H7 (cell line): ENCODE measurements at regions not wholly inside any gene's neighbourhood (a gene's known extent, or its start where the extent isn't known, plus 50 kb on each side); places are given as distances from the start of the nearest gene placed in this dataset.

ENCODE experiments used
- DNase-seq: peaks from one replicate; pipeline ENCODE4 v3.0.0; 2012
- H3K27me3 ChIP-seq: 2 replicates; pipeline ENCODE4 v1.6.0; 2011; ENCODE audit warnings: mild to moderate bottlenecking, low read length; ENCODE audit not compliant: control insufficient read depth, insufficient read depth
- H3K36me3 ChIP-seq: replicated peaks from 2 replicates; pipeline ENCODE4 v1.5.1; 2011; ENCODE audit warnings: low read length; ENCODE audit not compliant: control insufficient read depth, insufficient read depth
- H3K4me3 ChIP-seq: 2 replicates; pipeline ENCODE4 v1.5.1; 2011; ENCODE audit warnings: low read depth, mild to moderate bottlenecking, control low read depth, low read length, moderate library complexity; ENCODE audit not compliant: insufficient read depth

DNA sequence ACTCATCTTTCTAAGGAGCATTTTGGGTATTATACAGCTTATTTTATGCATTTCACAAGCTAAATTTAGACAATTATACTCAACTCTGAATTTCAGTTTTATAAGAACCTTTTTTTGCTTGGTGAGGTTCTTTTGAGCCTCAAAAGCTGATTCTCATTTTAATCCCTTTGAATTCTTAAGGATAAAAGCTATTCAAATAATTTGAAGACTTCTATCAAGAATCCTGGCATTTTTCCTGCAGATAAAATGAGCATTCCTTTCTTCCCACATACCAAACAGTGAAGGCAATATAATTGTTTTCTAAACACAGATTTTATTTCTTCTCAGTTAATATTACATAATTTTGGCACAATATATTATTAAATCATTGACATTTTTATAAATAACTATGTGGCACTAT is 118.4 kb upstream of the GPM6A start:
- DNase-seq, result no peak
- no peaks in the 10 kb centered on the region for H3K27me3 ChIP-seq
- H3K4me3 ChIP-seq, result no peak overlapping the region
- H3K36me3 ChIP-seq, result no peaks in the 10 kb centered on the region

DNA sequence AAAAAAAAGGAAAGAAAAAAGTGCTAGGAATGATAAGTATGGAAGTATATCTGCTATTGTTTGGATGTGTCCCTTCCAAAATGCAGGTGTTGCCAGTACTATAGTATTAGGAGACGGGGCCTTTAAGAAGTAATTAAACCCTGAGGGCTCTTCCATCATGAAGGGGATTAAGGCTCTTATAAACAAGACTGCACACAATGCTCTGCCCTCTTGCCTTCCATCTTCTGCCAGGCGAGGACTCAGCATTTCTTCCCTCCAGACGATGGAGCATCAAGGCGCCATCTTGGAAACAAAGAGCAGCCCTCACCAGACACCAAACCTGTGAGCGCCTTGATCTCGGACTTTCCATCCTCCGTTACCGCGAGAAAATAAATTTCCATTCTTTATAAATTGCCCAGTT is 120.1 kb upstream of the GPM6A start:
- H3K27me3 ChIP-seq, result no peaks in the 10 kb centered on the region
- no peak for DNase-seq
- H3K36me3 ChIP-seq, result no peaks in the 10 kb centered on the region
- no peak overlapping the region for H3K4me3 ChIP-seq

DNA sequence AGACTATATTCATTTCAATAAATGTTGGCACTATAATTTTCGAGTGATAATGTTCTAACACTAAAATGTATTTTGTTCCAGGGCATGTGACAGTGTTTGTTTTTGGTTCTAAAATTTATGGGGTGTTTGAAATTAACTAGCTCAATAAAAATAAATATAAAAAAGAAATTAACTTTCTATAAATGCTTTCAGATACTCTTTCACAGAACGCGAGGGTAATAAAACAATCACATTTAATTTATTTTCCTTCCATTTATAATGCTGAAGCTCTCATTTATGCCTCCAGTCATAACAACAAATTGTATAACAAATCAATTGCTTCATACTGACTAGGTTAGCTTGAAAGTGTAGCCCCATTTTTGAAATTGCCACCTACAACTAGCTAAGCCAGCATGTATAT is 122.4 kb upstream of the GPM6A start:
- Histone ChIP-seq H3K27me3 (no peaks in the 10 kb centered on the region), H3K36me3 (no peaks in the 10 kb centered on the region), H3K4me3 (no peak overlapping the region)
- no peak for DNase-seq

DNA sequence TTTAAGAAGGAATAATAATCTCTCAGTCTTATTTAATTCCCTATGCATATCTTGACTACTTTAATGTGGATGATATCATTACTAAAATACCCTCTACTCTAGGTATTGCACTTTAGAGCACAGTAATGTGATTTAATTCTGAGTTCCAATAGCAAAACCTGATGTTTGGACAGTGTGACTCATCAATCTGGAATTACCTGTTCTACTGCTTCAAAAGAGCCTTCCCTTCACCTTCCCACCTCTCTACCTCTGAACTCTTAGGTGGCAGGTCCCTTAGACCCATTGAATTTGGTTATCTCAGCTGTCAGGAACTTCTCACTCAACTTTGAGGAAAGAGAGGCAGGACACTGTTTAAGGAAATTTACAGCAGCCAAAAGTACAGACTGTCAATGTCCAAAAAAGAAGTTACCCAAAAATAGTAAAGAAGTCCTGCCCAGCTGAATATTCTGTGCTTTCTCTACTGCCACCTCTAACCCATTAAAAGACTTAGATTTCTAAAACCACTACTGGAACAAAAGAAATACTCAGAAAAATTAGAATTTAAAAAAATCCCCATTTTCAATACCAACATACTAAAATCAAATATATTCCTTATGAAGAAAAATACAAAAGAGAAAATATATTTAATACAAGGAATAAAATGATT is 123.1 kb upstream of the GPM6A start:
- DNase-seq, result peak; percentile 8
- Histone ChIP-seq H3K27me3 (no peaks in the 10 kb centered on the region), H3K4me3 (no peak overlapping the region), H3K36me3 (no peaks in the 10 kb centered on the region)

DNA sequence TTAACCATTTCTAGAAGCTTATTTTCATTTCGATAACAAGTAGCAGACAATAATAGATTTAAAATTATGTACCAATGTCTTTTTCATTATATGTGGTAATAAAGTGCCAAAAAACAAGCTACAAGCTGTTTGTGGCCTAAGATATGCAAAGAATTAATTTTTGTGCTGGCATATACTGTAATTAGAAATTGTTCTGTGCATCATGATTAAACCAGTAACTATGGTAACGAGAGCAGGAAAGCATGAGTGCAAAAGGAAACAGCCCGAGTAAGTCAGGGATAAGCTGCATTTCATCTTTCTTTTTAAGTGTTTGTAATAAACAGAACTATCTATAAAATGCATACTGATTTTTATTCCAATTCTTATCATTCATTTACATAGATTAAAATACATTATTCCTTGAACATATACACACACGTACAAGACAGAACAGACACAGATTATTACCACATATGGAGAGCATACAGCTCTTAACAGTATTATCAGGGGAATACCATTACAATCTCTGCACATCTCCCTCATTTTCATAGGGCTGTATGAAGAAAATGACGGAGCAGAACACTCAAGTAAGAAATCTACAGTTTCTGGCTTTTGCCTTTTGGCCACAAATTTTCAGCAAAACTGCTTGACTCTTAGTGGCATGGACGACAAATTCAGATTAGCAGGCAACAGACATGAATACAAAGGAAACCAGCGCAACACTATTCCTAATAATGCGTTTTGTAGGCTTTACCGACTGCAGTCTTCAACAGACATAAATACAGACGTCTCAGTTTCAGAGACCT is 121.3 kb upstream of the WDR17 start:
- H3K36me3 ChIP-seq, result no peaks in the 10 kb centered on the region
- no peak for DNase-seq
- no peak overlapping the region for H3K4me3 ChIP-seq
- H3K27me3 ChIP-seq, result no peaks in the 10 kb centered on the region

DNA sequence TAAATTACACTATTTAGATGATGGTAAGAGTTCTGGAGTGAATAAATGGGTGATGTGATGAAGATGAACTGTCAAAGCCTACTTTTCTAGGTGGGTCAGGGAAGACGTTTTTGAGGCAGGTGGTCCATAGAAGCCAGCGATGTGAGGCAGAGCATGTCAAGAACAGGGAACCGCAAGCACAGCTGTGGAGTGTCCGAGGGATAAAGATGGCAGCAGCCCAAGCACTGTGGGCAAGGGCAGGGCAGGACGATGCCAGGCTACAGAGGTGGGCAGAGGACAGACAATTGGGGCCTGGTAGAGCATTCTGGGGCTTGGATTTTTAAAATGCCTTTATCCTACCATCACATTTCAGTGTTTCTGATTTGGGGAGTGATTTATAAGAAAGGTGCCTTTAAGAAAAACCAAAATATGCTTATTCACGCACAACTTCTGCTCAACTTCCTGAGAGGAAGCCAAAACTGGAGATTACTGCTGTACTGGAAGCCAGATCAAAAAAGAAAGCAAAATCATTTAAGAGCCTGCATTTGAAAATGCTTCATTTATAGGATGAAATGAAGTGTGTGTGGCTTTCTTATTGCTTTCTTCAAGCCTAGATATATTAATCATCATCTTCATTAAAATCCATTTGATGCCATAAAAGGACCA is 119.0 kb upstream of the WDR17 start:
- Histone ChIP-seq H3K27me3 (no peaks in the 10 kb centered on the region), H3K4me3 (no peak overlapping the region), H3K36me3 (no peaks in the 10 kb centered on the region)
- no peak for DNase-seq

DNA sequence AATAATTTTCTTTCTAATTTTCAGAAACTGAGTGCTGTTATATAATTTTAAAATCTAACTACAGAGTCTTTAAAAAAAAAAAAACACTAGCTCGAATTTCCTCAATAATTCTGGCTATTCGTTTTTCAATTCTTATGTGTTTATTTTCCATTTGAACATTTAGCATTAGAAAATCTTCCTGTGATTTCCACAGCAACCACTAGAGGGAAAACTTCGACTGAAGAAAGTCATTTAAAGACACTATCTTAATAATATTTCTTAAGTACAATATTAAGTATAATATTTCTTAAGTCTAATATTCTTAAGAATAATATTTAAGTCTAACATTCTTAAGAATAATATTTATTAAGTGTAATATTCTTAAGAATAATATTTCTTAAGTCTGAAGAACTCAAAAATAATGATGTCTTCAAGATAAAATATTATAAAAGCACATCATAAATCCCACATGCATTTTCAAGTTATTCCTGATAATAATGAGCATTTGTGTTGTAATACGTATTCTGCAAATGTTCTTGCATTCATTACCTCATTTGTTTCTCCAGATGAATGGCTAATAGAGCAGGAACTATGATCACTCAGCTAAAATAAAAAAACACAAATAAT is 118.4 kb upstream of the WDR17 start:
- DNase-seq, result no peak
- no peaks in the 10 kb centered on the region for H3K27me3 ChIP-seq

DNA sequence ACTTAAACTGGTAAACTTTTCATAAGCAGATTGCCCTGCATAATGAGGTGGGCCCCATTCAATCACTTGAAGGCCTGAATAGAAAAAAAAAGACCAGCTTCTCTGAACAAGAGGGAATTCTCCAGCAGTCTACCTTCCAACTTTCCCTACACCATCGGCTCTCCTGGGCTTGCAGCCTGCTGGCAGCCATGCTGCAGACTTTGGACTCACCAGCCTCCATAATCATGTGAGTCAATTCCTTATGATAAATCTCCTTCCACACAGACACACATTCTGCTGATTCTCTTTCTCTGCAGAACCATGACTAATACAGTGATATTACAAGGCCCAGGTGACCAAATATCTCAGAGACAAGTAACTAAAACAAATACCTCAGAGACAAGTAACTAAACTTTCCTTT is 113.8 kb upstream of the WDR17 start:
- Histone ChIP-seq H3K27me3 (no peaks in the 10 kb centered on the region), H3K36me3 (no peaks in the 10 kb centered on the region), H3K4me3 (no peak overlapping the region)
- DNase-seq, result no peak

More for the DNA sequence above, 118.4 kb upstream of the WDR17 start:
- Histone ChIP-seq H3K36me3 (no peaks in the 10 kb centered on the region), H3K4me3 (no peak overlapping the region)

DNA sequence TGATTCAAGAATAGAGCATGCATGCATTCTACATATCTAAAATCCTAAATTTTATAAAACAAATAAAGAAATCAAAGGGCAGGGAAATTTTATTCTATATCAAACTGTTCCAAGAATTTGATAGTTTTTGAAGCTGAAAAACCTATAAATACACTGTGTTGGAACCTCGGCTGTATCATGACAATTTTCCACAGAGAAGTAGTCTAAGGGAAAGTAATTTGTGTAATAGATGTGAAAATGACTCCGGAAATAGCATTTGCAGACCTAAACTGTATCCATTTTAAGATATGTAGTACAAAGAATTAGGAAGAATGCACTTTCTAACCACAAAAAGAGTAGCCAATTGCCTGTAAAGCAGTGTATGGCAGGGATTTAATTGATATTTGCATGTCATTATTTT is 112.5 kb upstream of the WDR17 start:
- Histone ChIP-seq H3K36me3 (no peaks in the 10 kb centered on the region), H3K27me3 (no peaks in the 10 kb centered on the region), H3K4me3 (no peak overlapping the region)
- DNase-seq, result no peak

DNA sequence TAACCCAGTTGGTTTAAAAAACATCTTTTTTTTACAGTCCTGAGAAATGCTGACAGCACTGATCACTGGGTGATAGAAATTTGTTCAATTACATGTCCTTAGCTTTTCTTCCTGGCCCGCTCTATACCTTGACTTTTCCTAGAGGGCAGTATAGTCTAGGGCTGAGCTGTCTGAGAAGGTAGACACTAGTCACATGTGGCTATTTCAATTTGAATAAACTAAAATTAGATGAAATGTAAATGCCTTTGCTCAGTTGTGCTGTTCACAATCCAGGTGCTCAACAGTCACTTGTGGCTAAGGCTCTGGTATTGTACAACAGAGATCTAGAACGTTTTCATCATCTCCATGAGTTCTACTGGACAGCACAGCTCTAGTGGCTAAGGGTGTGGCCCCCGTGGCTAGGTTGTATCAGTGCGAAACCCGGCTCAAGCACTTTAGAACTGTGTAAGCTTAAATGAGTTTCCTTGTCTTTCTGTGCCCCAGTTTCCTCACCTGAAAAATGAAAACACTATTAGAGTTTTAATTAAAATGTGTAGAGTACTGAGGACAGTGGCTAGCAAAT is 111.6 kb upstream of the WDR17 start:
- Histone ChIP-seq H3K4me3 (no peak overlapping the region), H3K36me3 (no peaks in the 10 kb centered on the region), H3K27me3 (no peaks in the 10 kb centered on the region)
- no peak for DNase-seq

DNA sequence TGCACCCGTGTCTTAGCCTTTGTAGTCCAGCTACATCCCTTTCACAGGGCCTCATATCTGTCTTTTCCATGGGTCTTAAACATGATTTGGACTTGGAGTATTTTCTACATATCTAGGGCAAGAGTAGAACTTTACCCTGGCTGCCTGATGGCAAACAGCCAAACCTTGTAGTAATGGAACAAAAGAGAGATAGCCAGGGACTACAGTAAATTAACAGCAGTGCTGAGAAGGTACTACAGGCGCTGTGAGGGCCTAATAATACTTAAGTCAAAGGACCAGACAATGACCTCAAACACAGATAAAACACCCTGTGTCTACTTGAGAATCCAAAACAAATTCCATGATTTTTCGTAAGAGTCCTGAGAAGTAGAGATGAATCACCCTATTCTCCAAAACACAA is 111.0 kb upstream of the WDR17 start:
- no peak overlapping the region for H3K4me3 ChIP-seq
- DNase-seq, result no peak
- H3K27me3 ChIP-seq, result no peaks in the 10 kb centered on the region
- H3K36me3 ChIP-seq, result no peaks in the 10 kb centered on the region

DNA sequence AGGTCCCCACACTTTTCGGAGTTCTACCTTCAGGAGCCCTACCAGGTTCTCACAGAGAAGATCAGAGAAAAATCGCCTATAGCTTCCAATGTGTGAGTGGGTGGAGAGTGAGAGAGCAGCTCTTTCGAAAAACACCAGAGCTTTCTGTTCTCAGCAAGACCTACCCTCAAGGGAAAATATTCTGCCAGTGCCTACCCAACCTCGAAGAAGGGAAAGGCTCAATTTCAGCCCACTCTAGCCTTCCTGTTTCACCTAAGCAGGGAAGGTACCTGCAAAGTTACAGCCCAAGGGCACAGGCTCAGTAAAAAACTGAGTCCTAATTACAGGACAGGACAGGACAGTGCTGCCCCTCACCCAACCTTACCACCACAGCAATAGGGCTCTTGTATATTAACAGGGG is 104.0 kb upstream of the WDR17 start:
- no peak overlapping the region for H3K4me3 ChIP-seq
- H3K27me3 ChIP-seq, result no peaks in the 10 kb centered on the region
- no peaks in the 10 kb centered on the region for H3K36me3 ChIP-seq
- DNase-seq, result no peak

DNA sequence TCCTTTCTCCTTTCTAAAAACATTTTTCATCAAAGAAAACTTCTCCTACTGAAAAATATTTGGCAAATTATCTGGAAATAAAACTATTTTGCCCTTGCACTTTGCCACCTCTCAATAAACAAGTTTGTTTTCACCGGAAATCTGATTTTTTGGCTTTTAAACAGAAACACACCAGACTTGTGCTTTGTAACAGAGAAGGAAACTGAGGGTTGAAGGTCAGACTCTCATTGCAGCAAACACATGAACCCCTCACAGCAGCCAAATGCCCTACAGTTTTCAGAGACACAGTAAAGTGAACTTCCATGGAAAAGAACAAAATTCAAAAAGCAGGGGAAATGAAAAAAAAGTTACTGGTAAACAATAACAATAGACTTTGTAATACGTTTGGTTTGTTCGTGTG is 95.6 kb upstream of the WDR17 start:
- no peaks in the 10 kb centered on the region for H3K27me3 ChIP-seq
- no peaks in the 10 kb centered on the region for H3K36me3 ChIP-seq
- DNase-seq, result no peak
- H3K4me3 ChIP-seq, result no peak overlapping the region

DNA sequence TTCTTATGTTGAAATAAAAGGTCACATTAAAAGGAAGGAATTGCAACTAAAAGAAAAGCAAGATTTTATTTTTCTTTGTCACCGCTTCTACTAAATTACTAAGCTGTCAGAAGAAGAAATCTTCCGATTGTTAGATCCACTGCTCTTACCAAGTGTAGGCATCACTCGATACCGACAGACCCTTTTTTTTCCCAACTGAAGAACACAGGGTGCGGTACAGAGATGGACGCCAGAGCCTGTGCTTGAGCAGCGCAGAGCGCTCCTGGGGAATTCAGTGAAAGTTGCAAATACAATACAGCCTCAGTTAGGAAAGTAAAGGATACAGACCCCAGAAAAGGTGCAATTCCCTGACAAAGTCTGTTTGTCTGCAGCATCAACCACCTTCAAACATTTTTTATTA is 94.9 kb upstream of the WDR17 start:
- DNase-seq, result peak; percentile 7
- H3K36me3 ChIP-seq, result no peaks in the 10 kb centered on the region
- no peak overlapping the region for H3K4me3 ChIP-seq
- no peaks in the 10 kb centered on the region for H3K27me3 ChIP-seq
